ENCODE measurements at regions not wholly inside any gene's neighbourhood (a gene's known extent, or its start where the extent isn't known, plus 50 kb on each side); places are given as distances from the start of the nearest gene placed in this dataset.
"Not testable (repeated sequence)": the region's sequence is repeated elsewhere in the genome, so short reads cannot be mapped to it uniquely, and the experiment has no call there.

GRCh38 chr7:65554-65953, 126.8 kb upstream of the FAM20C start:
- in situ Hi-C loops (cut with HindIII; ENCODE audit: low sequenced_read_pairs): no loop called here
- no peak overlapping the region for H3K4me3 ChIP-seq (ENCODE audit: low read depth, low read length)
- TF ChIP-seq, protein P1, sequence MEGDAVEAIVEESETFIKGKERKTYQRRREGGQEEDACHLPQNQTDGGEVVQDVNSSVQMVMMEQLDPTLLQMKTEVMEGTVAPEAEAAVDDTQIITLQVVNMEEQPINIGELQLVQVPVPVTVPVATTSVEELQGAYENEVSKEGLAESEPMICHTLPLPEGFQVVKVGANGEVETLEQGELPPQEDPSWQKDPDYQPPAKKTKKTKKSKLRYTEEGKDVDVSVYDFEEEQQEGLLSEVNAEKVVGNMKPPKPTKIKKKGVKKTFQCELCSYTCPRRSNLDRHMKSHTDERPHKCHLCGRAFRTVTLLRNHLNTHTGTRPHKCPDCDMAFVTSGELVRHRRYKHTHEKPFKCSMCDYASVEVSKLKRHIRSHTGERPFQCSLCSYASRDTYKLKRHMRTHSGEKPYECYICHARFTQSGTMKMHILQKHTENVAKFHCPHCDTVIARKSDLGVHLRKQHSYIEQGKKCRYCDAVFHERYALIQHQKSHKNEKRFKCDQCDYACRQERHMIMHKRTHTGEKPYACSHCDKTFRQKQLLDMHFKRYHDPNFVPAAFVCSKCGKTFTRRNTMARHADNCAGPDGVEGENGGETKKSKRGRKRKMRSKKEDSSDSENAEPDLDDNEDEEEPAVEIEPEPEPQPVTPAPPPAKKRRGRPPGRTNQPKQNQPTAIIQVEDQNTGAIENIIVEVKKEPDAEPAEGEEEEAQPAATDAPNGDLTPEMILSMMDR (IDR thresholded peaks at IDR 0.05; ENCODE audit: low read depth, low read length): no peak

GRCh38 chr7:66296-66695, 126.1 kb upstream of the FAM20C start:
- no peak overlapping the region for H3K4me3 ChIP-seq (ENCODE audit: low read depth, low read length)
- DNase-seq (ENCODE audit: low read depth, low spot score): no peak
- TF ChIP-seq, protein P1 (IDR thresholded peaks at IDR 0.05; ENCODE audit: low read depth, low read length): no peak
- in situ Hi-C loops (cut with HindIII; ENCODE audit: low sequenced_read_pairs): no loop called here

More at GRCh38 chr7:65554-65953, 126.8 kb upstream of the FAM20C start:
- no peak for DNase-seq (ENCODE audit: low read depth, low spot score)

DNA sequence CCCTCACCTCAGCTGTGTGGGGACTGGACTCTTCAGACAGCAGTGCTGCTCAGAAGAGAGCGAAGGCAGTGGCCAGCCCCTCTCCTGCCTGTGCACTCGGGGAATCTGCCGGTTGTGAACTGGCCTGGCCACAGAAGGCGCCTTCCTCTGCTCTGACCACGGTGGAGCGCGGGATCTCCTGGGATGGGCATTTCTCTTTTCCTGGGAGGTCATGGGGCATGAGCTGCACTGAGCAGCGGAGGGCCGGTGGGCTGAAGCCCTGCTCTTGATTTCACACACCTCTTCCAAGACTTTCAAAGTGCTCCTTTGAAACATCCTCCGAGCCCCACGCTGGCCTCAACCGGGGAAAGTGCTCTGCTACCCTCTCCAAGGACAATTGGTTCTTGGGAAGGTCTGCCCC, 125.6 kb upstream of the FAM20C start:
- in situ Hi-C loops (cut with HindIII; ENCODE audit: low sequenced_read_pairs): no loop called here

GRCh38 chr7:67661-68395, 124.5 kb upstream of the FAM20C start:
- TF ChIP-seq, protein P1 (IDR thresholded peaks at IDR 0.05; ENCODE audit: low read depth, low read length): peak; percentile 37
- in situ Hi-C loops (cut with HindIII; ENCODE audit: low sequenced_read_pairs): no loop called here
- no peak overlapping the region for H3K4me3 ChIP-seq (ENCODE audit: low read depth, low read length)
- DNase-seq (ENCODE audit: low read depth, low spot score): peak; percentile 75

More for the DNA sequence above, 125.6 kb upstream of the FAM20C start:
- TF ChIP-seq, protein P1 (IDR thresholded peaks at IDR 0.05; ENCODE audit: low read depth, low read length): no peak
- no peak overlapping the region for H3K4me3 ChIP-seq (ENCODE audit: low read depth, low read length)
- DNase-seq (ENCODE audit: low read depth, low spot score): no peak

GRCh38 chr7:68629-69028, 123.7 kb upstream of the FAM20C start:
- TF ChIP-seq, protein P1 (IDR thresholded peaks at IDR 0.05; ENCODE audit: low read depth, low read length): peak; percentile 25
- no peak for DNase-seq (ENCODE audit: low read depth, low spot score)
- in situ Hi-C loops (cut with HindIII; ENCODE audit: low sequenced_read_pairs): no loop called here

GRCh38 chr7:69052-69451, 123.3 kb upstream of the FAM20C start:
- H3K4me3 ChIP-seq (ENCODE audit: low read depth, low read length); DNase-seq (ENCODE audit: low read depth, low spot score); in situ Hi-C loops (cut with HindIII; ENCODE audit: low sequenced_read_pairs): not testable (repeated sequence)

More at GRCh38 chr7:68629-69028, 123.7 kb upstream of the FAM20C start:
- no peak overlapping the region for H3K4me3 ChIP-seq (ENCODE audit: low read depth, low read length)

GRCh38 chr7:69499-70123, 122.8 kb upstream of the FAM20C start:
- H3K4me3 ChIP-seq (ENCODE audit: low read depth, low read length); in situ Hi-C loops (cut with HindIII; ENCODE audit: low sequenced_read_pairs); DNase-seq (ENCODE audit: low read depth, low spot score): not testable (repeated sequence)

DNA sequence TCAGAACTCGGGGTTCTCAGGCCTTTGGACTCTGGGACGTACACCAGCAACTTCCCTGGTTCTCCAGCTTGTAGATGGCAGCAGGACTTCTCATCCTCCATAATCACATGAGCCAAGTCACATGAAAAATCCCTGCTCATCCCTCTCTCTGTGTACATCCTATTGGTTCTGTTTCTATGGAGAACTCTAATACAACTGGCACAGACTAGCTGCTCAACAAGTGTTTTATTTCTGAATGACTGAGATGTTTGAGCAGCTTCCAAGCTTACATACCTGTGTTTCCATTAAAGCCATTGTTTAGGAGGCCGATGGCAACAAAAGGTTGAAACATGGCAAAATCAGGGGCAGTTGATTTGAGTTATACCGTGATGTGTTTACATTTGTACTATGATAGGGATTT, 122.2 kb upstream of the FAM20C start:
- H3K4me3 ChIP-seq (ENCODE audit: low read depth, low read length); in situ Hi-C loops (cut with HindIII; ENCODE audit: low sequenced_read_pairs); DNase-seq (ENCODE audit: low read depth, low spot score): not testable (repeated sequence)

DNA sequence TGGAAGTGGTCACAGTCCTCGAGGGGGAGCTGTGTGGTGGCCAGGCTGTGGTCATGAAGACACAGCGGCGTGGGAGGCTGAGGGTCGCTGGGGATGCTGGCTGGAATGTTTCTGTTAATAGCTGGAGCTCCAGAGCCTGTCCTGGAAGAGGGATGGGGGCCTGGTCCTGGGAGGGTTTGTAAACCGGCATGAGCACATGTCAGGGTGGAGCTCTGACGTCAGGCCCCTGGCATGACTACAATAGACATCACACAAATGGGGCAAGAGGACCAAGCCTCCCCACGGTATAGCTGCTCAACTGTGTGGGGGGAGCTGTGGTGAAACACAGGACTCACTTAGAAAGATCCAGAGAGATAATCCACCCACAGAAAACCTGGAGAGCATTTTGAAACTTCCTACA, 121.4 kb upstream of the FAM20C start:
- in situ Hi-C loops (cut with HindIII; ENCODE audit: low sequenced_read_pairs); H3K4me3 ChIP-seq (ENCODE audit: low read depth, low read length): not testable (repeated sequence)
- DNase-seq (ENCODE audit: low read depth, low spot score): peak; percentile 33

DNA sequence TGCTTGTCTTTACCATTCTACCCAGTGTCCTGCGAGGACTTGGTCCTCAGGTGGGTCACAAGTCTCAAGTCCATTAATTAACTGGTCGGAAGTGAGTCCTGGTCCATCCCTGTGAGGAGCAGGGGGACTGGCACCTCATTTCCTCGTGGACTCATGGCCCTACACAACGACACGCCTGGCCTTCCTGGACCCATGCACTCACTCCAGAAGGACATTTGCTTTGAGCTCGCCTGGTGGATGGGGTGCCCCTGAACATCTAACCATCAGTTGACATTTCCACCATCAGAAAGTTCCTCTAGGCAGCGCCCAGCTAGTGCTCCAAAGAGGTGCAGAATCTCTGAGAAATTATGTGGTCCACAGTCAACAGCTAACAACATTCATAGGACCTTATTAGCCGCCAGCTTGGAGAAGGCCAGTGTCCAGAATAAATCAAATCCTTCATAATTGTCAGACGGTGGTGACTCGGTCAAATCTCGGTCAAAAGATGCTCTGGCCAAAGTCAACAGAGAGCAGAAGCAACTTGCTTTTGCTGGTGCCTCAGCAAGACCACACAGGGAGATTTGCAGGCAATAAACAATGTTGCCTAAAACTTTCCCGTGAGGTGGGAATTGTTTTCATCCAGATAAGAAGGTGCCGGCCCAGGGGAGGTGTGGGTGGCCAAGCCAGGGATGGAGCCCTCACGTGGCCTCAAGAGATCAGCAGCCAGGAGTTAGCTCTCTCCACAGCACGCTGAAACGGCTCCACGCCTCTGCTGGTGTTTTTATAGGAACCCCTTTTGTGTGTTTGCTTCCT, 119.9 kb upstream of the FAM20C start:
- peak; percentile 38 for DNase-seq (ENCODE audit: low read depth, low spot score)

DNA sequence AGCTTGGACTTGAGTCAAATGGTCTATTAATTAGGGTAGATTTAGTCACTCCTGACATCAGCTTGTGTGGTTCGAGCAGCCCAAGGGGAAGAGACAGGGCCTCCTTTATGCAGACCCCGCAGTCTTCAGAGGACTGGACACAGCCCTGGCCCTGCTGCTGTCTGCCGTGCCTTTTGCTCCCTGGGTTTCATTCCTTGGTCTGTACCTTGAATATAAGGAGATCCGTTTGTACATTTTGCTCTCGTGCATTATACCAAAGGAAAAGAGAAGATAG, 119.4 kb upstream of the FAM20C start:
- in situ Hi-C loops (cut with HindIII; ENCODE audit: low sequenced_read_pairs); DNase-seq (ENCODE audit: low read depth, low spot score); H3K4me3 ChIP-seq (ENCODE audit: low read depth, low read length): not testable (repeated sequence)

More for the DNA sequence above, 119.9 kb upstream of the FAM20C start:
- in situ Hi-C loops (cut with HindIII; ENCODE audit: low sequenced_read_pairs); H3K4me3 ChIP-seq (ENCODE audit: low read depth, low read length): not testable (repeated sequence)
